Ovary (tissue), 7 donors: ENCODE measurements at regions not wholly inside any gene's neighbourhood (a gene's known extent, or its start where the extent isn't known, plus 50 kb on each side); places are given as distances from the start of the nearest gene placed in this dataset.

Source experiments
- DNase-seq, 5 donors: peaks; one replicate each; pipeline ENCODE4 v3.0.0-alpha.2; 2019 to 2020
- H3K27ac ChIP-seq, 2 donors: fragments of 200-600 bp; one replicate each; pipeline versions ENCODE4 v1.5.1 to v1.8.0; 2019 to 2022
- H3K27me3 ChIP-seq: fragments of 200-600 bp; one replicate; pipeline ENCODE4 v1.8.0; 2022
- H3K36me3 ChIP-seq: fragments of 200-600 bp; sonication (generic); one replicate; pipeline ENCODE4 v1.5.1; 2019
- H3K4me1 ChIP-seq: one replicate; pipeline ENCODE4 v1.8.1; 2013; ENCODE audit warnings: mild to moderate bottlenecking, moderate library complexity; ENCODE audit not compliant: insufficient read depth
- H3K4me3 ChIP-seq: fragments of 200-600 bp; sonication (generic); one replicate; pipeline ENCODE4 v1.5.1; 2017
- H3K9me3 ChIP-seq, 2 donors: fragments of 200-600 bp in 1 of 2; sonication (generic) in 1 of 2; one replicate each; pipeline versions ENCODE4 v1.5.1 to v1.8.1; 2013 to 2019; ENCODE audit warnings: mild to moderate bottlenecking in 1 of 2, moderate library complexity in 1 of 2
- EP300 ChIP-seq: sonication (generic); formaldehyde crosslinking; IDR thresholded peaks from one replicate; pipeline ENCODE4 v1.6.1; 2017; ENCODE audit warnings: antibody characterized with exemption
- POLR2A ChIP-seq: fragments of 450-650 bp; IDR thresholded peaks from one replicate; pipeline ENCODE4 v1.6.1; 2017; ENCODE audit warnings: antibody characterized with exemption, mild to moderate bottlenecking, moderate library complexity
- WGBS, 3 donors: extraction: QIAGEN DNeasy Blood & Tissue Kit in 1 of 3; methylation state at CpG; one replicate each; pipeline versions ENCODE4 v1.1.5 to v1.1.7; 2013 to 2017; 5-methylcytosine and 5-hydroxymethylcytosine counted together
- intact Hi-C, 4 donors: fragments of 100-400 bp; cut with DNase I; formaldehyde crosslinking; loops; one replicate each; pipeline versions ENCODE4 v1.11.0 to v1.15.1; 2022 to 2023
- TF ChIP-seq, protein P1 (sequence below), 3 donors: fragments of 450-650 bp in 2 of 3; fragments of 200-600 bp in 1 of 3; IDR thresholded peaks; one replicate each; pipeline versions ENCODE4 v1.5.1 to v1.8.0; 2016 to 2022; ENCODE audit warnings: antibody characterized with exemption in 3 of 3, mild to moderate bottlenecking in 1 of 3
- donor health status: DM: no; HTN: no; CAD: no; lungs with moderate emphysema.
- donor health status: DM: no; HTN: no; CAD: no.
- donor health status: Bipolar disorder and iron deficiency.
- donor health status: DM: no; HTN: no; CAD: no.
- donor health status: DM: yes; HTN: yes; CAD: no.

- H3K27me3 ChIP-seq: no peaks in the 10 kb centered on the region
- H3K4me3 ChIP-seq: no peak overlapping the region
- 81 to 83% (median 82%) methylated on average over 25 of the region's 25 CpGs for WGBS, 3 donors
- no peak for TF ChIP-seq EP300
- TF ChIP-seq, protein P1, sequence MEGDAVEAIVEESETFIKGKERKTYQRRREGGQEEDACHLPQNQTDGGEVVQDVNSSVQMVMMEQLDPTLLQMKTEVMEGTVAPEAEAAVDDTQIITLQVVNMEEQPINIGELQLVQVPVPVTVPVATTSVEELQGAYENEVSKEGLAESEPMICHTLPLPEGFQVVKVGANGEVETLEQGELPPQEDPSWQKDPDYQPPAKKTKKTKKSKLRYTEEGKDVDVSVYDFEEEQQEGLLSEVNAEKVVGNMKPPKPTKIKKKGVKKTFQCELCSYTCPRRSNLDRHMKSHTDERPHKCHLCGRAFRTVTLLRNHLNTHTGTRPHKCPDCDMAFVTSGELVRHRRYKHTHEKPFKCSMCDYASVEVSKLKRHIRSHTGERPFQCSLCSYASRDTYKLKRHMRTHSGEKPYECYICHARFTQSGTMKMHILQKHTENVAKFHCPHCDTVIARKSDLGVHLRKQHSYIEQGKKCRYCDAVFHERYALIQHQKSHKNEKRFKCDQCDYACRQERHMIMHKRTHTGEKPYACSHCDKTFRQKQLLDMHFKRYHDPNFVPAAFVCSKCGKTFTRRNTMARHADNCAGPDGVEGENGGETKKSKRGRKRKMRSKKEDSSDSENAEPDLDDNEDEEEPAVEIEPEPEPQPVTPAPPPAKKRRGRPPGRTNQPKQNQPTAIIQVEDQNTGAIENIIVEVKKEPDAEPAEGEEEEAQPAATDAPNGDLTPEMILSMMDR (IDR thresholded peaks at IDR 0.05): no peak
- no peak for TF ChIP-seq POLR2A
- no peak for DNase-seq
- intact Hi-C loops: no loop called here
- no peak overlapping the region for H3K27ac ChIP-seq
- H3K4me1 ChIP-seq: no peaks in the 10 kb centered on the region
- H3K9me3 ChIP-seq: no peaks in the 10 kb centered on the region
- H3K36me3 ChIP-seq: no peaks in the 10 kb centered on the region
Observed at GRCh38 chr1:3975903-3976630, 76.0 kb upstream of the C1orf174 start.

DNA sequence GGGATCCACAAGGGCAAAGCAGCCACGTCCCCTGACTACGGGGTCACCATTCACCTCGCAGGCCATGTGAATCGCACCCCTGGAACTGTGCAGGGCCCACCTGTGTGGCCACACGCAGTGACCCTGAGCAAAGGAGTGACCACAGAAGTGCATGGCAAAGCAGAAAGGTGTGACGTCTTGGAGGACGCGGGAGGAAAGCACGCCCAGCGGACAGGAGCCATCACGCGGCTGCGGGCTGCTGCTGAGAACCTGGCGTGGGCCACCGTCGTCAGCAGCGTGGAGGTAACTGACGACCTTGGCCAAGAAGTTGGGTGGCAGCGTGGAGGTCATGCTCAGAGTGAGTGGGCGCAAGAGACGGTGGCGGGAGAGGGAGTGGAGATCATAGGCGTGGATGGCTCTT, 76.7 kb upstream of the C1orf174 start:
- no peak for DNase-seq
- Histone ChIP-seq H3K36me3 (no peaks in the 10 kb centered on the region), H3K4me1 (no peaks in the 10 kb centered on the region)

DNA sequence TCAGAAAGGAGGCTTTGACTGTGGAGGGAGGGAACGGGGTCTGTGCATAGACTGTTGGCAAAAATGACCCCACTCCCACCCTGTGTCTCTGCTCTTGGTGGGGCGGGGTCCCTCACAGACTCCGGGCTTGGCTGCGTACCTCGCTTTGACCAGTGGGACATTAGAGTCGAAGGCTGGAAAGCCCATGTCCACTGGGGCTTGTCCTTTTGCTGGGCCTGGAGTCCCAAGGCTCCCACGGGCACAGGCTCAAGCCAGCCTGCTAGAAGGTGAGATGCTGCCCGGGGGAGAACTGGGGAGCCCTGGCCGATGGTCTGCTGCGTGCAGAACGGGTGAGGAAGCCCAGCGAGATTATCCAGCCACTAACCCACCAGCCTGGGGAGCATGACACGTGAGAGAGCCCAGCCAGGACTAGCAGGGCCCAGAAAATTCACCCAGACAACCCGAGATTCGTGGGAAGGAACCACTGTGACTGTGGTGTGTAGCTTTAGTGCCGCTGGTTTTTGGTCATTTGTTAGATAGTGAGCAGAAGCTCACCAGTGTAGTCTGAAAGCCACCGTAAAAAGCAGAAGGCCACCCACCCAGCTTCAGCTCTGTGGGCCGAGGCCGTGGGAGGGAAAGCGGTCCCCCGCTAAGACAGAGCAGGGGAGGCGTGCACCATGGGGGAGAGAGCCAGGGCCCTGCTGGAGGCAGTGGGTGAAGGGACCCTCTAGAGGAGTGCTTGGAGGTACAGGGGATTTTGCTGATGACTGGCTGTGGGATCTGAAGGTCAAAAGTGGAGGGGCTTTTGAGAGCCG, 78.3 kb upstream of the C1orf174 start:
- Histone ChIP-seq H3K9me3 (no peaks in the 10 kb centered on the region), H3K4me1 (no peaks in the 10 kb centered on the region), H3K36me3 (no peaks in the 10 kb centered on the region), H3K27me3 (no peaks in the 10 kb centered on the region), H3K27ac (no peak overlapping the region), H3K4me3 (no peak overlapping the region)
- WGBS, 3 donors: 67 to 72% (median 71%) methylated on average over 23 of the region's 23 CpGs
- intact Hi-C loops: no loop called here
- no peak for TF ChIP-seq POLR2A
- TF ChIP-seq, protein P1 (IDR thresholded peaks at IDR 0.05): no peak
- no peak for TF ChIP-seq EP300
- no peak for DNase-seq

More for the DNA sequence above, 76.7 kb upstream of the C1orf174 start:
- no peaks in the 10 kb centered on the region for H3K9me3 ChIP-seq
- no peak overlapping the region for H3K27ac ChIP-seq
- intact Hi-C loops: no loop called here
- WGBS, 3 donors: 89 to 92% (median 91%) methylated on average over 23 of the region's 23 CpGs
- no peak overlapping the region for H3K4me3 ChIP-seq
- TF ChIP-seq POLR2A (no peak), EP300 (no peak)
- TF ChIP-seq, protein P1 (IDR thresholded peaks at IDR 0.05): no peak
- H3K27me3 ChIP-seq: no peaks in the 10 kb centered on the region

DNA sequence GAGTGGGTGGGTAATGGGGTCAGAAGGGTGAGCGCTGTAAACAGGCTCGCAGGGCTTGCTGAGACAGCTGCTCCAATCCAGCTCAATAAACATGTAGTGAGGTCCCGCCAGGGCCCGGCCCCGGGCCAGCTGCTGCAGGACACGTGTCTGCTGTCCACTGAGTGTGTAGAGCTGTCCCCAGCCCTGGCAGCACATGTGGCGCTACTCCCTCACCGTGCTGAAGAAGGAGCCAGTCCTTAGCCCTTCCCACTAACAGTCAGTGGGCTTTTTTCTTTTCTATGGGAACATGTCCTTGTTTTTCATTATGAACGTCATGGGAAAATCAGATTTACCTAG, 78.9 kb upstream of the C1orf174 start:
- no peaks in the 10 kb centered on the region for H3K4me1 ChIP-seq
- intact Hi-C loops: no loop called here
- WGBS, 3 donors: 26 to 49% (median 29%) methylated on average over 9 of the region's 9 CpGs
- TF ChIP-seq POLR2A (no peak), EP300 (no peak)
- TF ChIP-seq, protein P1 (IDR thresholded peaks at IDR 0.05): no peak
- no peak overlapping the region for H3K4me3 ChIP-seq
- no peaks in the 10 kb centered on the region for H3K36me3 ChIP-seq
- H3K9me3 ChIP-seq: no peaks in the 10 kb centered on the region
- DNase-seq: no peak
- H3K27ac ChIP-seq: no peak overlapping the region
- no peaks in the 10 kb centered on the region for H3K27me3 ChIP-seq
